Lung (tissue), 11 donors: ENCODE measurements at regions not wholly inside any gene's neighbourhood (a gene's known extent, or its start where the extent isn't known, plus 50 kb on each side); places are given as distances from the start of the nearest gene placed in this dataset.

ENCODE experiments used
- ATAC-seq: fragments of 200-7000 bp; cut with Tn5 transposase; one replicate; pipeline ENCODE4 v1.9.1; 2020; ENCODE audit warnings: moderate number of reproducible peaks; ENCODE audit not compliant: insufficient read depth, low FRiP score
- DNase-seq, 3 donors: peaks; one replicate each; pipeline ENCODE4 v3.0.0-alpha.2; 2013 to 2017
- H3K27ac ChIP-seq, 2 donors: one replicate each; pipeline ENCODE4 v1.5.1; 2013; ENCODE audit warnings: mild to moderate bottlenecking in 2 of 2, moderate library complexity in 2 of 2, control low read depth in 1 of 2, inconsistent platforms in 1 of 2, low read depth in 1 of 2, low read length in 1 of 2
- H3K27me3 ChIP-seq, 3 donors: one replicate each; pipeline ENCODE4 v1.5.1; 2013; ENCODE audit warnings: low read length in 2 of 3; ENCODE audit not compliant: control insufficient read depth in 3 of 3, insufficient read depth in 3 of 3
- H3K36me3 ChIP-seq, 4 donors: one replicate each; pipeline ENCODE4 v1.5.1; 2013; ENCODE audit warnings: low read length in 4 of 4, mild to moderate bottlenecking in 1 of 4, moderate library complexity in 1 of 4; ENCODE audit not compliant: control insufficient read depth in 4 of 4, insufficient read depth in 4 of 4
- H3K4me1 ChIP-seq, 5 donors: one replicate each; pipeline ENCODE4 v1.5.1; 2013; ENCODE audit warnings: low read length in 5 of 5, mild to moderate bottlenecking in 2 of 5, moderate library complexity in 1 of 5; ENCODE audit not compliant: control insufficient read depth in 5 of 5, insufficient read depth in 5 of 5
- H3K4me3 ChIP-seq: one replicate; pipeline ENCODE4 v1.5.1; 2013; ENCODE audit warnings: mild to moderate bottlenecking, control low read depth, moderate library complexity
- H3K9ac ChIP-seq, 2 donors: one replicate each; pipeline ENCODE4 v1.5.1; 2013; ENCODE audit warnings: low read length in 2 of 2, control low read depth in 1 of 2; ENCODE audit not compliant: insufficient read depth in 1 of 2
- H3K9me3 ChIP-seq, 4 donors: one replicate each; pipeline ENCODE4 v1.5.1; 2013; ENCODE audit warnings: low read length in 3 of 4, mild to moderate bottlenecking in 1 of 4, moderate library complexity in 1 of 4; ENCODE audit not compliant: control insufficient read depth in 4 of 4, insufficient read depth in 3 of 4
- WGBS, 2 donors: extraction: QIAGEN DNeasy Blood & Tissue Kit; methylation state at CpG; one replicate each; pipeline ENCODE4 v1.1.7; 2013; 5-methylcytosine and 5-hydroxymethylcytosine counted together
- TF ChIP-seq, protein P1 (sequence below): IDR thresholded peaks from 2 replicates; pipeline ENCODE4 v1.5.1; 2012; ENCODE audit warnings: mild to moderate bottlenecking; ENCODE audit errors: control extremely low read depth, extremely low read depth
- donor health status: control.
- donor health status: control.
- donor health status: Bipolar disorder and iron deficiency.
- donor health status: healthy.
- donor health status: DM: yes; HTN: yes; CAD: no.

DNA sequence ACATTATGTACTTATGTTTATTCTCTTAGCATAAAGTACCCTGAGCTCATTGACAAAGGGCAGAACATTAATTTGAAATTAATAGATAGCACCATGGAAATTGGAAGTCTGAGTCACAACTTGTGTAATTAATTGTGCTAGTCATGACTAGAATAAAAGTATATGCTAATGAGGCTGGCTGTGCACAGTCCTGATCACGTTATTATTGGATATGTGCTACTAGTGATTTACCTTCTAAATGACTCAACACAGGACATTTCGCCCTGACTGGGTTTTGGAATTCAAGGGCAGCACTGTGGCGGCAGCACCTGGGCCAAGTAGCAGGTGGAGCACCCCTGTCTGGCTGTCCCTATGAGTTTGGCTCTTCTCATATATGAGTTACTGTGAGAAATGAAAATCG lies 341.8 kb downstream of the ICE1 start:
- 88 to 89% methylated on average over 4 of the region's 4 CpGs for WGBS, 2 donors
- Histone ChIP-seq H3K27ac (no peak overlapping the region), H3K4me3 (no peak overlapping the region), H3K36me3 (no peaks in the 10 kb centered on the region), H3K27me3 (no peaks in the 10 kb centered on the region), H3K9me3 (no peaks in the 10 kb centered on the region), H3K9ac (no peak overlapping the region), H3K4me1 (no peaks in the 10 kb centered on the region)
- TF ChIP-seq, protein P1, sequence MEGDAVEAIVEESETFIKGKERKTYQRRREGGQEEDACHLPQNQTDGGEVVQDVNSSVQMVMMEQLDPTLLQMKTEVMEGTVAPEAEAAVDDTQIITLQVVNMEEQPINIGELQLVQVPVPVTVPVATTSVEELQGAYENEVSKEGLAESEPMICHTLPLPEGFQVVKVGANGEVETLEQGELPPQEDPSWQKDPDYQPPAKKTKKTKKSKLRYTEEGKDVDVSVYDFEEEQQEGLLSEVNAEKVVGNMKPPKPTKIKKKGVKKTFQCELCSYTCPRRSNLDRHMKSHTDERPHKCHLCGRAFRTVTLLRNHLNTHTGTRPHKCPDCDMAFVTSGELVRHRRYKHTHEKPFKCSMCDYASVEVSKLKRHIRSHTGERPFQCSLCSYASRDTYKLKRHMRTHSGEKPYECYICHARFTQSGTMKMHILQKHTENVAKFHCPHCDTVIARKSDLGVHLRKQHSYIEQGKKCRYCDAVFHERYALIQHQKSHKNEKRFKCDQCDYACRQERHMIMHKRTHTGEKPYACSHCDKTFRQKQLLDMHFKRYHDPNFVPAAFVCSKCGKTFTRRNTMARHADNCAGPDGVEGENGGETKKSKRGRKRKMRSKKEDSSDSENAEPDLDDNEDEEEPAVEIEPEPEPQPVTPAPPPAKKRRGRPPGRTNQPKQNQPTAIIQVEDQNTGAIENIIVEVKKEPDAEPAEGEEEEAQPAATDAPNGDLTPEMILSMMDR, result no peak
- DNase-seq (no peak), ATAC-seq (no peak)

DNA sequence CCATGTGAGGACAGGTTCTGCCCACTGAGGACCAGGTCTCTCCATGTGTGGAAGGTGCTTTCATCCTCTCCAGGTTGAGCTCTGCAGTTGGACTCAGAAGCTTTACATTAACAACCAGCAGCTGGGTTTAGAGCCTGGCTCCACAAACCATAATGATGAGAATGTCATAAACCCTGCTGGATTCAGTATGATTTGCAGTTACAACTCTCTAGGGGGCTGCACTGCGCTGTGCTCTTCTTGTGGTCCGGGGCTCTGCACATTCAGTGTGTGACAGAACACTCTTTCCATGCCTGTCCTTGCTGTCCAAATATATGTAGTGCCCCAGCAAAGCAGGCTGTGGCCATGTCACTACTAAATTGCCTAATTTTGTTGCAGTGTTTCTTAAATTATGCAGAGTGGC lies 334.3 kb downstream of the ICE1 start:
- TF ChIP-seq, protein P1, result no peak
- Histone ChIP-seq H3K9ac (no peak overlapping the region), H3K4me1 (no peaks in the 10 kb centered on the region), H3K9me3 (no peaks in the 10 kb centered on the region), H3K4me3 (no peak overlapping the region), H3K27me3 (no peaks in the 10 kb centered on the region), H3K27ac (no peak overlapping the region), H3K36me3 (no peaks in the 10 kb centered on the region)
- ATAC-seq (no peak), DNase-seq (no peak)
- WGBS, 2 donors, result 86 to 91% methylated on average over 2 of the region's 2 CpGs

DNA sequence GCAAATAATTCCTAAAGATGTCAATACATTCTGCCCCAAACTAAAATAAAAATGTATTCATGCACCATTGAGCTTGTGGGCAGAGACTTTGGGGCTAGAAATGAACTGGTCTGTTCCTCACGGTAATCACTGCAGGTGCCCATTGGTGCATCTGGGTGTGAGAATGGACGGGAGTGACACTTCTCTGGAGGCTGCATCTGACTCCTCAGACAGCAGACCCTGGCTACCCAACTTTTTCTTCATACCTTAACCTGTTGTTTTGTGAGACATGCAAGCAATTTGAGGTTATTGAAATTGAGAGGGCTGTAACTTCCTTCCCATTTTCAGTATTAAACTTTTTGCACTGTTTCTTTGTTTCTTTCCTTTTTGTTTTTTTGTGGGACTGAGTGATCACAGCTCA lies 333.4 kb downstream of the ICE1 start:
- Histone ChIP-seq H3K4me1 (no peaks in the 10 kb centered on the region), H3K27me3 (no peaks in the 10 kb centered on the region), H3K36me3 (no peaks in the 10 kb centered on the region), H3K9ac (no peak overlapping the region), H3K9me3 (no peaks in the 10 kb centered on the region), H3K4me3 (no peak overlapping the region), H3K27ac (no peak overlapping the region)
- ATAC-seq, result no peak
- WGBS, 2 donors, result 81 to 82% methylated on average over 2 of the region's 2 CpGs
- DNase-seq, result no peak
- TF ChIP-seq, protein P1, result no peak

DNA sequence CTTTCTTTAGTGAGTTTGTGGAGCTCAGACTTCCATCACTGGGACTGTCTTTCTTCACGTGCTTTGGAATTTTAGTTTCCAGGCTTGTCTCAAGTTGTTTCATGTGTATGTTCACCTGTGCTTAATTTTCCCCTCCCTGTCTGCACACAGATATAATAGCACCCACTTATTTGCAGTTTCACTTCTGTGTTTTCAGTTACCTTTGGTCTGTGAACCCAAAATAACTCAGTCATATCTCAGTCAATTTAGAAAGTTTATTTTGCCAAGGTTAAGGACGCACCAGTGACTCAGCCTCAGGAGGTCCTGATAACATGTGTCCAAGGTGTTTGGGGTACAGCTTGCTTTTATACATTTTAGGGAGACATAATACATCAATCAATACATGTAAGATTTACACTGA lies 330.4 kb downstream of the ICE1 start:
- no peak overlapping the region for H3K9ac ChIP-seq
- H3K27ac ChIP-seq, result no peak overlapping the region
- DNase-seq, result no peak
- no peaks in the 10 kb centered on the region for H3K27me3 ChIP-seq
- H3K4me1 ChIP-seq, result no peaks in the 10 kb centered on the region
- TF ChIP-seq, protein P1, result no peak
- WGBS, 2 donors, result 82 to 90% methylated on average over 2 of the region's 2 CpGs
- H3K9me3 ChIP-seq, result no peaks in the 10 kb centered on the region
- ATAC-seq, result no peak
- H3K4me3 ChIP-seq, result no peak overlapping the region
- H3K36me3 ChIP-seq, result no peaks in the 10 kb centered on the region
